GM12874 (cell line): ENCODE measurements at regions not wholly inside any gene's neighbourhood (a gene's known extent, or its start where the extent isn't known, plus 50 kb on each side); places are given as distances from the start of the nearest gene placed in this dataset.

Experiments
- TF ChIP-seq, protein P1 (sequence below): IDR thresholded peaks from 2 replicates; pipeline ENCODE4 v1.5.1; 2011; ENCODE audit warnings: low read depth, mild to moderate bottlenecking, control low read depth, low read length, moderate library complexity; ENCODE audit not compliant: insufficient read depth

- TF ChIP-seq, protein P1, sequence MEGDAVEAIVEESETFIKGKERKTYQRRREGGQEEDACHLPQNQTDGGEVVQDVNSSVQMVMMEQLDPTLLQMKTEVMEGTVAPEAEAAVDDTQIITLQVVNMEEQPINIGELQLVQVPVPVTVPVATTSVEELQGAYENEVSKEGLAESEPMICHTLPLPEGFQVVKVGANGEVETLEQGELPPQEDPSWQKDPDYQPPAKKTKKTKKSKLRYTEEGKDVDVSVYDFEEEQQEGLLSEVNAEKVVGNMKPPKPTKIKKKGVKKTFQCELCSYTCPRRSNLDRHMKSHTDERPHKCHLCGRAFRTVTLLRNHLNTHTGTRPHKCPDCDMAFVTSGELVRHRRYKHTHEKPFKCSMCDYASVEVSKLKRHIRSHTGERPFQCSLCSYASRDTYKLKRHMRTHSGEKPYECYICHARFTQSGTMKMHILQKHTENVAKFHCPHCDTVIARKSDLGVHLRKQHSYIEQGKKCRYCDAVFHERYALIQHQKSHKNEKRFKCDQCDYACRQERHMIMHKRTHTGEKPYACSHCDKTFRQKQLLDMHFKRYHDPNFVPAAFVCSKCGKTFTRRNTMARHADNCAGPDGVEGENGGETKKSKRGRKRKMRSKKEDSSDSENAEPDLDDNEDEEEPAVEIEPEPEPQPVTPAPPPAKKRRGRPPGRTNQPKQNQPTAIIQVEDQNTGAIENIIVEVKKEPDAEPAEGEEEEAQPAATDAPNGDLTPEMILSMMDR: no peak
These were observed 532.4 kb downstream of the INHBA start for GRCh38 chr7:41170466-41170865.

DNA sequence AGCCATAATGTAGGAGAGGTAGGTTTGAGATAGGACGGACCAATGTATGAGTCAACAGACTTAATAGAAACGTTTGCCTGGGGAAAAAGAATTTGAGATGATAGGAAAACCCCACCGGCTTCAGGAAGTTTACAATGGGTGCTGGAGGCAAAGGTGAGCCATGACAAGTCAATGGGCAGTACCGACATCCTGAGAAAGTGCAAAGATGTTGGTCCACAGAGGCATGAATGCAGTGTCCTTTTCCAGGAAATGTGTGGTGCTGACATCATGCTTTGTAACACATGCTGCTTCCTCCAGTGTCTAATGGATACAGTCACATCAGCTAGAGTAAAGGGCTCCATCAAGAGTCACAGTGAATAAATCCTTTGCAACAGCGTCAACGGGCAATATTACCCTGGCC, 533.6 kb downstream of the INHBA start:
- TF ChIP-seq, protein P1: no peak

DNA sequence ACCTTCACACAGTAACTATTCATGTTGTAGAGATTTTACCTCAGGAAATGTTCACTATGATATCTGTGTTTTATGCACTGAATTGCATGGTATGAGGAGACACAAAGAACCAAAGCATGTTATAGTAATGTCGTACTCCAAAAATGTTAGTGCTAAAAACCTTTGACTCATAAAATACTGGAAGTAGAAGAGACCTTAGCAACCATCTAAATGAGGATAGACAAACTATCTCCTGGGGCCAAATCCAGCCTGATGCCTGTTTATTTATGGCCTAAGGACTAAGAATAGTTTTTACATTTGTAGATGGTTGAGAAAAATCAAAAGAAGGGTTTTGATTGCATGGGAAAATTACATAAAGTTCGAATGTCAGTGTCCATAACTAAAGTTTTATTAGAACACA, 535.1 kb downstream of the INHBA start:
- TF ChIP-seq, protein P1: no peak

DNA sequence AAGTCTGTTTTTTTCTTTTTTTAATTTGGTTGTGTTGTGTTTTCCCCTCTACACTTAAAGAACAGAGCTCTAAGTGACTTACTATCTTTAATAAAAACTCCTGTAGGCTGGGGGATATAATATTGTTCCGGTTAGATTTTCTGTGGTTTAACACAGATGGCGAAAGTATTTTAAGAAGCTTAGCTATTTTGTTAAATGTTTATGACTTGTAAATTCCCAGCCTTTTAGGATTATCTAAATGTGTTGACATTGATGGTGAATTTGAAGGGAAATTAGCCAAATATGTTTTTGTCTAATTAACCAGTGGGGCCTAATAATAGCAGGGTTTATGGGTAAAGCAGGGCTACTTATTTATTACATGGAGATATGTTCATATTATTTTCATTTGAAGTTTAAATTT, 538.5 kb downstream of the INHBA start:
- TF ChIP-seq, protein P1: no peak

DNA sequence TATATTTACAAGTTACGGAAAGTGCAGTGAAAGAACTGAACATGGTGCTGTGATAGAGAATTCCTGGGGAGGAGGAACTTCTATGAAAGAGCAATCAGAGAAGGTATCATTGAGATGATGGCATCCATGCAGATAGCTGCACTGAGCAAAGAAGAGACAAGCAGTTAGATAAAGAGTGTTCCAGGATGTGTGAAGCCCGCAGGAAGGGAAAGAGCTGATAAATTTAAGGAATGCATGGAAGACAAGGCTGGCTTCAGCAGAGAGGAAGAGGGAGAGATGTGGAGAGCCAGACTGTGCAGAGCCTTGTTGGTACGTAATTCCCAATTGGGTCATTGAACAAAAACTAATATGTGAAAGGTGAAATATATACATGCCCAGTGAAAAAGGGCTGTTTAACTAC, 538.9 kb downstream of the INHBA start:
- TF ChIP-seq, protein P1: no peak

- TF ChIP-seq, protein P1: no peak
These were observed 540.3 kb downstream of the INHBA start for GRCh38 chr7:41162612-41163011.

- TF ChIP-seq, protein P1: no peak
These were observed 541.8 kb downstream of the INHBA start for GRCh38 chr7:41161041-41161587.
